HG02840 (cell line): ENCODE measurements at regions not wholly inside any gene's neighbourhood (a gene's known extent, or its start where the extent isn't known, plus 50 kb on each side); places are given as distances from the start of the nearest gene placed in this dataset.

Source experiments
- ATAC-seq: cut with Tn5 transposase; IDR thresholded peaks from one replicate; pipeline ENCODE4 v1.9.1; 2021; ENCODE audit warnings: mild to moderate bottlenecking, moderate library complexity, moderate number of reproducible peaks; ENCODE audit not compliant: unreplicated experiment, low FRiP score

DNA sequence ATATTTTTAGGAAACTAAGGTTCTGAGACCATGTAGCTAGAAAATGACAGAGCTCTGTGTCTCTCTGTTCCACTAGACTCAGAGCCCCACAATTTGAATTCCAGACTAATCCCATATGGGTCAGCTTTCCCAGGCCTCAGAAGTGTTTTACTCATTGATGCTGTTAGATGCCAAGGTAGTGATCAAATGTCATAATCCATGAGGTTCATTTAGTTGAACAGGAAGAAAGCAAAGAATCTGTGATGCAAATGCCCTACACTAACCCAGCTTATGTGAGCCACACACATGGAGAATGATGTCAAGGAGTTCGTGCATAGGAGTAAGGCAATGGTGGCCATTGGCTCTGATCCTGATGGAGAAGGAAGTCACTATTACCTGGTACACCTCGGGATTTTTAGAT lies 363.4 kb upstream of the RARB start:
- ATAC-seq = no peak

- no peak for ATAC-seq
Measured at GRCh38 chr3:25069970-25070369, 358.1 kb upstream of the RARB start.

DNA sequence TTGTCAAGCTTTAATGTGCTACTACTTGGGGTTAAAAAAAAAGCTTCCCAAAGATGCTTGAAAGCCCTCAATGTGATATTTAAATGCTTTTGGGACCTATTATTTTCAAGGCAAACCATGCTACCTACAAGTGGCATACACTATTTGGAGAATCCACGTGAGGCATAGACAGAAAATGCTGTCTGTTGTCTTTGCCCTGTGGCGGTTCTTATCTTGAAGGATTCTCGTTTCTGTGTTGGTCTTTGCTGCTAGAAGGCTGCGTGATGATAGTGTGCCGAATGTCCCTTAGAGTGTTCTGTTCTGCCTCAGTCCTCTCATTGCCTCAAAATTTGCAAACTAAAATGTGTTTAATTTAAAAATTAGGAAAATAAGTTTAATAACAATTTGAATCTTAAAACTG lies 356.2 kb upstream of the RARB start:
- no peak for ATAC-seq

DNA sequence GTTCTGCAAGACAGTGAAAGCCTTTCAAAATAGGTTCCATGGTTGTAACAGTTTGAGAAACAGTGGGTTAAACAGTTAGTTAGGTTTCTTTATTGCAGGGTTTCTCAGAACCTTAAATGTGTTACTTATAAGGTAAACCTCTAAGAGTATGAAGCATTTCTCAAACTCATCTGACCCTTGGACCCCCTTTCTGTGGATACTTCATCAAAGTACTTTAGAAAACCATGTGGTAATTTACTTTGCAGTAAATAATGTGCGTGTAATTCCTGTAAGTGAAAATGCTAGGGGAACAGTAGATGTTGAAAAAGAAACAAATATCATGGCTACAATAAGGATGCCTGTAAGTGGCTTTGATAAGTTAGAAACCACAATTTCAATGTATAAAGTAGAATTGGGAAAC lies 354.6 kb upstream of the RARB start:
- ATAC-seq = no peak

DNA sequence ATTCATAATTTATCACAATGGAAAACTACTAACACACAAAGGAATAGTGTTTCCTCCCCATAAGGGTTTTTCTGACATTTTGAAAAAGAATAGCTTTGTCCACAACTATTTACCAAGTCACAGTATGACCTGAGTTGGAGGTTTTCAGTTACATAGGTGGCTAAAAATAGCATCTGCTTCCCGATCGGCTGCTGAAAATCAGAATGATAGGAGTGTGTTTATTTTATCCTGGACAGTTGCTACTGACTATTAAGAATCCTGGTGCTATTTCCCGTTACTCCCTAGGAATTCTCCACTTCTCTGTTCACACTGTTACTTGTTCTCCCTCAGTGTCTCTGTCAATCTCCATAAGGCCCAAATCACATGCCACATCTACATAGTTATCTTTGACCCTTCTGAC lies 353.9 kb upstream of the RARB start:
- ATAC-seq = no peak

DNA sequence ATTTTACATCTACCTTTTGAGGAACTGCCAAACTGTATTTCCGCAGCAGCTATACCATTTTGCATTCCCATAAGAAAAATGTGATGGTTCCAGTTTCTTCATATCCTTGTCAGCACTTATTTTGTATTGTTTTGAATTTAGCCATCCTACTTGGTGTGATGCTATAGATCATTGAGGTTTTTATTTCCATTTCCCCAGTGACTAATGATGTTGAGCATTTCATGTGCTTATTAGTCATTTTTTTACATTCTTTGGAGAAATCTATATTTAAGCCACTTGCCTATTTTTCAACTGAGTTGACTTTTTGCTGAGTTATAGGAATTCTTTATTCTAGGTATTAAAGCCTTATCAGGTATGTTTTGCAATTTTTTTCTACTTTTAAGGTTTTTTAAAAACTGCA lies 347.6 kb upstream of the RARB start:
- no peak for ATAC-seq

DNA sequence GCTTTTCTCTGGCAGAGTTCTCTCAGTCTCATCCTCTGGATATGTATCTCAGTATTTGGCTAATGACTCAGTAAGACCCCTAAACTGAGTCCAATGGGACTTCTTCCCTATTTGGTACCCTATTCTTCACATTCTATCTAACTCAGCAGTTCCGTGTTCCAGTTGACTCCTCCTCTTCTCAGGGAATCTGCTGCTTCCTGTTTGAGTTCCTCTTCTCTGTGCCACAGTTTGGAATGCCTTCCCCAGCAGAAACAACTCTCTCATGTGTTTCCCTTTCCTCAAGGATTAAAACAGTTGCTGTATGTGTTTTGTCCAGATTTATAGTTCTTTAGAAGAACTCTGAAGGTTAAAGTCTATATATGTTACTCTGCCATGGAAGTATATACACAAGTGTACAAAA lies 344.0 kb upstream of the RARB start:
- ATAC-seq = no peak

DNA sequence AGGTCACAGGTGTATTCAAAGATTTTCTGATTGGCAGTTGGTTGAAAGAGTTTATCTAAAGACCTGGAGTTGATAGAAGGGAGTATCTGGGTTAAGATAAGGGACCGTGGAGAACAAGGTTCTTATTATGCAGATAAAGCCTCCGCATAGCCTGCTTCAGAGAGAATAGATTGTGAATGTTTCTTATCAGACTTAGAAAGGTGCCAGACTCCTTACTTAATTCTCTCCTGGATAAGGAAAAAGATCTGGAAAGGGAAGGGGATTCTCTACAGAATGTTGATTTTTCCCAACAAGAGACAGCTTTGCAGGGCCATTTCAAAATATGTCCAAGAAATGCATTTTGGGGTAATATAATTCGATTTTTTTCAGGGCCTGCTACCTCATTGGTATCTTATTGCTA lies 341.3 kb upstream of the RARB start:
- ATAC-seq = no peak

DNA sequence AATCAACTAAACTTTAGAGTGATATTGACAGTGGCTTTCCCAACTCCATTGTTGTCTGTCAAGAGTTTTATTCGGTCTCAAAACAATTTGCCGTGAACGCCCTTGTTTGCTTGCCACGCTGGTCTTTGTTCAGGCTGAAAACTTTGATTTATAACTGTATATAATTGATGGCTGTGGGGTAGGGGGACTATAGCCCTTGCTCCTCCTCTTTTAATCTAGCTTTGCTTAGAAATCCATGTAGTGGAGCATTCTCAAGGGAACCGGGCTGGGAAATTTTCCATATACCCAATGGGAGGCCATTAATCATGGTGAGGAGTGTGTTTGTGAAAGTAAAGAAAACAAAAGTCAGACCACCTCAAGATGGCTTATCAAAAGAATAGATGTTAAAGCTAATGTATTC lies 339.8 kb upstream of the RARB start:
- no peak for ATAC-seq

DNA sequence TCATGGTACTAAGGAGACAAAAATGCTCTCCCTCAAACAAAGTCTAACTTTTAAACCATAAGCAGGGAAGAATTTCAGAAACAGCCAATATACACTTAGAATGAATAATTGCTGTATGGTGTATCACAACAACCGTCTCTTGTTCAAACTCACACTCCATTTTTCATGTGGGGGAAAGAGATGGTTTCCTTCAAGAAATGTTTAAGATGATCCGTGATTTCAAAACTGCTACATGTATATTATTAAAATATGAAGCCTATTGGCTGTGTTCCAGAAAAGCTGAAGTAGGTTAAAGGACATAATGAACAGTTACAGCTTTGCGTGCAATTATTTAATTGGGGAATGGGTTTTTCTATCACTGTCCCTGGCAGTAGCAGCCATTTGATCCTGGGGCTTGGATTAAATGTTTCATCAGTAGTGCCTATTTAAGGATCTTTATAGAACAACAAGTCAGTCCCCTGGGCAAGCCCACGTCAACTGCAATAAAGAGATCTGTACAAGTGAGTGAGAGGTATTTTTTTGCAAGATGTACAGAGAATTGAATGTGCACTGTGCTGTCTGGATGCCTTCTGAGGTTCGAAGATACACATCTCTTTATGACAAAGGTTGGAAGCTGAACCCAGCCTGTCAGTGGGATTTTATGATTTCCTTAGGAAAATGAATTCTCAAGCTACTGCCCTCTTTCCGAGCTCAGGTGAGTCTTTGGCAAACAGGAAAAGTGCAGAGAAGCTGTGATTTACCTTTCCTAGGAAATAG lies 337.2 kb upstream of the RARB start:
- no peak for ATAC-seq

GRCh38 chr3:25091934-25092333 lies 336.1 kb upstream of the RARB start:
- ATAC-seq = no peak

DNA sequence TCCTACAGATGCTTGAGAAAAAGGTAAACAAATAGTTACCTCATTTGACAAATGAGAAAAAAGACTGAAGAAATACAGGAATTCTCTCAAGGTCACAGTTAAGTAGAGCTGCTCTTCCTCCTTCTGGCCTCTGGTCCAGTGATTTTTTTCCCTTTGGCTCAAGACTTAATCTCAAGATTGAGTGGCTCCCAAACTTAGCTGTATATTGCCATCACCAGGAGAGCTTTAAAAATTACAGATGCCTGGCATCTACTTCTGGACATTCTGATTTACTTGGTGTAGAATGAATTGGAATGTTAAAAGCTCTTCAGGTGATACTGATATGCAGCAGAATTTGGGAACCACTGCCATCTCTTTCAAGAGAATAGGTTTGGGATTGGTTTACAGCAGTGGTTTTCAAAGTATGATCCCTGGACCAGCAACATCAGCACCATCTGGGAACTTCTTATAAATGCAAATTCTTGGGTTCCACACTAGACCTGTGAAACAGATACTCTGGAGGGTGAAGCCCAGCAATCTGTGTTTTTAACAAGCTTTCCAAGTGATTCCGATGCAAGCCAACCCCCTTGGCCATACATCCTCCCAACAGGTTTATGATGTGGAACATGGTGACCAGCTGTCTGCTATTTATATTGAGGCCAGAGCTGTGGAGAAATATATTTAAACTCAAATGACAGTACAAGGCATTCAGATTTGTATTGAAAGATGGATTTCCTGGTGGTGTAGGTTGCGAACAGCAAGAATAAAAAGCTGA lies 333.0 kb upstream of the RARB start:
- no peak for ATAC-seq

GRCh38 chr3:25096536-25096935 lies 331.5 kb upstream of the RARB start:
- ATAC-seq = no peak

GRCh38 chr3:25097023-25097422 lies 331.0 kb upstream of the RARB start:
- no peak for ATAC-seq

GRCh38 chr3:25099666-25100065 lies 328.4 kb upstream of the RARB start:
- ATAC-seq = no peak

DNA sequence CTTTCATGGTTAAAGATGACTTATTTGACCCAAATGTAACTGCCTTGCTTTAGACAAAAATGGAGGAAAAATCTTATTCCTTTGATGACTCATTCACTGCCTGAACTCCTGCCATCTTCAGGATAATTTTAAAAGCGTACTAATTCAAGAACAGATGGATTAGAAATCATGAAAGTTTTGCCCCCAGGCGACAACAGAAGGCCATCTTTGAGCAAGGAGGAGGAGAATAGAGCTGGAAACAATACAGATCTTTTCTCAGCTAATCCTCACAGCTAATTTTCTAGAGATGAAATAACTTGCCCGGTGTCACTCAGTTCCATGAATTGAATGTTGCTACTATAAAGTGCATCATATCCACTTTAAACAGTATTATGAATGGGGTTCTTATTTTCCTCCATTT lies 324.7 kb upstream of the RARB start:
- no peak for ATAC-seq

DNA sequence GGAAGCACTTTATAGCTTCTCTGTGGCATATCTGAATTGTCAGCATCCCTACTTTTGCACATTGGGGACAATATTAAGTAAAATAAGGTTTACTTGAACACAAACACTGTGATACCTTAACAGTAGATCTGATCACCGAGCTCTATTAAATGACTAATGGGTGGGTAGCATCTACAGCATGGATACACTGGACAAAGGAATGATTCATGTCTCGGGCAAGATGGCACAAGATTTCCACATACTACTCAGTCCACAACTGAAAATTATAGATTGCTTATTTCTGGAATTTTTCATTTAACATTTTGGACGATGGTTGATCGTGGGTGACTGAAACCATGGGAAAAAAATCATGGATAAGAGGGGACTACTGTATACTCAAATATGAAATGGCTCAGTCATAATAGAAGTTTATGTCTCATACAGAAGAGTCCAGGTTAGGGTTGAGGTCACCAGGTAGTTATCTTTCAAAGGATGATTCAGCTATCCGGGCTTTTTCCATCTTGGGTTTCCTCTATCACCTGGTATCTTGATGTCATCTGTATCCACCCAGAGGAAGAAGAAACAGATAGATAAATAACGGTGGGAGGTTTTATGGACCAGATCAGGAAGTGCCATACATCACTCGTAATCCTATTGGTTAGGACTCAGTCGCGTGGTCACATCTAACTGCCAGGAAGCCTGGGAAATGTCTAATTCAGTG lies 320.0 kb upstream of the RARB start:
- no peak for ATAC-seq

- no peak for ATAC-seq
Measured at GRCh38 chr3:25110642-25111041, 317.4 kb upstream of the RARB start.

DNA sequence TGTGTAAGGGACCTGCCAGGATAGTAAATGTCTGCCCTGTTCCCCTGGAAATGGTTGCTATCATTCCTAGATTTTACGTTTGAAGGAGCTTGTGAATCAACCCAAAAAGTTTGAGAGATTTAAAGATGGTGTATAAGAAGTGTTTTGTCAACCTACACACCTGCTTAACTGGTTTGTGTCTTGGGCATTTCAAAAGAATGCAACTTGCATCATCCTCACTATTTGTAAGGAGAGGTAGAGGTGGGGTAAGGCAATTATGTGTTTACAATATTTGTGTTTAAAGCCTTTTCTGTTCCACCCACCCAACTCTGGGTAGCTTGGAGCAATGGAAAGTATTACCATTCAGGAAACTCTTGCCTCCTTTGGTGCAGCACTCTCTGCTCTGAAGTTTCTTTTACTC lies 314.2 kb upstream of the RARB start:
- ATAC-seq = no peak

DNA sequence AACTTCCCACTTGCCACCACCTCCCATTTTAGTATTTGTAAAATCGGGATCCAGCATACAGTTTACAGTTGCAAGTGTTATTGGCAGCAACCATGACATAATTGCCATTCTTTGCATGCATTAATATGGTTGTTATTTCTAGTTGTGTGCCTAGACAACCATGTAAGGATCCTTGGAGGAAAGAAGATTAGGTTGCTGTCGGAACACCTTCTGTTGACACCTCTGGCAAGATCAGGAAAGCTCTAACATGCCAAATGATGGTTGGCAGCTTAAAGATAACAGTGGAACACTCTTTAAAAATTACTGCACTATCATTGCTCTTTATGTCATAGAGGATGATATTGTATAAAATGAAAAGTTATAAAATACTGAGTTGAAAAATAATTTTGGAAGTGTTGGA lies 313.5 kb upstream of the RARB start:
- ATAC-seq = no peak

GRCh38 chr3:25117005-25117593 lies 311.0 kb upstream of the RARB start:
- ATAC-seq = no peak
